HCT116 (cell line): ENCODE measurements at regions not wholly inside any gene's neighbourhood (a gene's known extent, or its start where the extent isn't known, plus 50 kb on each side); places are given as distances from the start of the nearest gene placed in this dataset.
"Not testable (repeated sequence)": the region's sequence is repeated elsewhere in the genome, so short reads cannot be mapped to it uniquely, and the experiment has no call there.

Experiments used
- ATAC-seq: fragments of 200-7000 bp; cut with Tn5 transposase; 2 replicates; pipeline ENCODE4 v1.9.1; 2020; ENCODE audit warnings: mild to moderate bottlenecking, moderate library complexity
- BruUV-seq: library from RNA; stranded (reverse); fragments of 400-500 nt; replicated peaks from 2 replicates; lab custom pipeline; 2021; lab: Mats Ljungman, UMichigan
- CTCF ChIA-PET: fragments of 300-600 bp; sonication (Branson Sonifier 250); formaldehyde crosslinking; loops from one replicate; lab custom pipeline; 2021; ENCODE audit warnings: antibody characterized with exemption; lab: Charles Lee
- POLR2A ChIA-PET: fragments of 300-600, 350-600 bp; sonication (Branson Sonifier 250); formaldehyde crosslinking; loops from one replicate; lab custom pipeline; 2021; ENCODE audit warnings: antibody characterized with exemption; lab: Charles Lee
- RAD21 ChIA-PET, 2 experiments: fragments of 300-600 bp; sonication (Branson Sonifier 250); formaldehyde crosslinking; loops; one replicate each; lab custom pipeline; 2023; ENCODE audit warnings: low total read pairs in 2 of 2; ENCODE audit not compliant: uncharacterized antibody in 2 of 2, unreplicated experiment in 2 of 2, low non-redundant PET in 1 of 2; lab: Charles Lee
- DNase-seq: peaks from one replicate; pipeline ENCODE4 v3.0.0-alpha.2; 2010; ENCODE audit warnings: low read depth, low spot score
- H2AFZ ChIP-seq: fragments of 200-600 bp; shearing (Covaris generic), sonication (generic); 2 replicates; pipeline ENCODE4 v1.6.1; 2017; ENCODE audit warnings: low read depth, mixed run types, mixed read lengths, antibody characterized with exemption, low read length; ENCODE audit not compliant: poor library complexity, severe bottlenecking
- H3K27ac ChIP-seq: 2 replicates; pipeline ENCODE4 v1.5.1; 2012; ENCODE audit warnings: low read depth, low read length
- H3K27me3 ChIP-seq: fragments of 200-600 bp; sonication (generic); 2 replicates; pipeline ENCODE4 v1.6.1; 2016; ENCODE audit warnings: mixed run types, low read length, mixed read lengths; ENCODE audit not compliant: insufficient read depth
- H3K36me3 ChIP-seq, 2 experiments: fragments of 200-500 bp in 1 of 2; fragments of 200-600 bp in 1 of 2; sonication (Bioruptor generic) in 1 of 2; sonication (generic) in 1 of 2; 2 replicates each; pipeline versions ENCODE4 v1.5.1 to v1.6.1; 2014 to 2016; ENCODE audit warnings: low read length in 2 of 2, inconsistent platforms in 1 of 2, mixed read lengths in 1 of 2, mixed run types in 1 of 2; ENCODE audit not compliant: insufficient read depth in 2 of 2, control insufficient read depth in 1 of 2
- H3K4me1 ChIP-seq, 2 experiments: fragments of 200-600 bp in 1 of 2; sonication (generic) in 1 of 2; 2 replicates each; pipeline versions ENCODE4 v1.5.1 to v1.6.1; 2012 to 2017; ENCODE audit warnings: low read length in 2 of 2, inconsistent platforms in 1 of 2, mild to moderate bottlenecking in 1 of 2, mixed read lengths in 1 of 2, mixed run types in 1 of 2, moderate library complexity in 1 of 2; ENCODE audit not compliant: insufficient read depth in 2 of 2, control insufficient read depth in 1 of 2
- H3K4me2 ChIP-seq: fragments of 200-600 bp; sonication (generic); 2 replicates; pipeline ENCODE4 v1.6.1; 2017; ENCODE audit warnings: mixed run types, low read length, mixed read lengths
- H3K4me3 ChIP-seq, 2 experiments: fragments of 200-600 bp in 1 of 2; sonication (generic) in 1 of 2; replicated peaks in 1 of 2; 2 replicates each; pipeline ENCODE4 v1.5.1; 2011 to 2016; ENCODE audit warnings: low read length in 2 of 2, control low read depth in 1 of 2, low read depth in 1 of 2, mild to moderate bottlenecking in 1 of 2, mixed read lengths in 1 of 2, mixed run types in 1 of 2
- H3K79me2 ChIP-seq: fragments of 200-600 bp; sonication (generic); 2 replicates; pipeline ENCODE4 v1.6.1; 2017; ENCODE audit warnings: mild to moderate bottlenecking, mixed run types, low read length, moderate library complexity, mixed read lengths; ENCODE audit not compliant: insufficient read depth
- H3K9ac ChIP-seq: fragments of 200-600 bp; sonication (generic); 2 replicates; pipeline ENCODE4 v1.6.1; 2016; ENCODE audit warnings: low read length, mixed read lengths
- H3K9me2 ChIP-seq: fragments of 200-600 bp; sonication (generic), shearing (Covaris generic); 2 replicates; pipeline ENCODE4 v1.6.1; 2017; ENCODE audit warnings: mixed run types, mild to moderate bottlenecking, moderate library complexity; ENCODE audit not compliant: insufficient read depth
- H3K9me3 ChIP-seq, 2 experiments: fragments of 200-500 bp in 1 of 2; fragments of 200-600 bp in 1 of 2; sonication (Bioruptor generic) in 1 of 2; sonication (generic) in 1 of 2; 2 replicates each; pipeline ENCODE4 v1.6.1; 2014 to 2017; ENCODE audit warnings: low read length in 2 of 2, mixed read lengths in 2 of 2, inconsistent platforms in 1 of 2, low read depth in 1 of 2, mild to moderate bottlenecking in 1 of 2, mixed run types in 1 of 2, moderate library complexity in 1 of 2; ENCODE audit not compliant: control insufficient read depth in 1 of 2, insufficient read depth in 1 of 2
- H4K20me1 ChIP-seq: fragments of 200-600 bp; sonication (generic), shearing (Covaris generic); 2 replicates; pipeline ENCODE4 v1.6.1; 2017; ENCODE audit warnings: mixed run types, mild to moderate bottlenecking, moderate library complexity; ENCODE audit not compliant: insufficient read depth
- CBX3 ChIP-seq: IDR thresholded peaks from 2 replicates; pipeline ENCODE4 v1.6.1; 2012; ENCODE audit warnings: low read depth
- ELF1 ChIP-seq: IDR thresholded peaks from 2 replicates; pipeline ENCODE4 v1.6.1; 2012; ENCODE audit warnings: low read depth, borderline replicate concordance
- EZH2phosphoT487 ChIP-seq: fragments of 200-600 bp; IDR thresholded peaks from 2 replicates; pipeline ENCODE4 v1.6.1; 2018; ENCODE audit warnings: antibody characterized with exemption, borderline replicate concordance
- FOSL1 ChIP-seq: IDR thresholded peaks from 2 replicates; pipeline ENCODE4 v1.6.1; 2012; ENCODE audit warnings: low read depth
- POLR2A ChIP-seq: IDR thresholded peaks from 2 replicates; pipeline ENCODE4 v1.7.0; 2011; ENCODE audit warnings: borderline replicate concordance; ENCODE audit not compliant: insufficient read depth, insufficient read length; ENCODE audit errors: extremely low read depth
- RAD21 ChIP-seq: IDR thresholded peaks from 2 replicates; pipeline ENCODE4 v1.6.1; 2012; ENCODE audit warnings: low read depth, mild to moderate bottlenecking
- SIN3A ChIP-seq: IDR thresholded peaks from 2 replicates; pipeline ENCODE4 v1.6.1; 2012; ENCODE audit warnings: low read depth
- SP1 ChIP-seq: IDR thresholded peaks from 2 replicates; pipeline ENCODE4 v1.6.1; 2012; ENCODE audit warnings: low read depth
- SRF ChIP-seq: IDR thresholded peaks from 2 replicates; pipeline ENCODE4 v1.6.1; 2012; ENCODE audit warnings: low read depth
- YY1 ChIP-seq: IDR thresholded peaks from 2 replicates; pipeline ENCODE4 v1.6.1; 2011; ENCODE audit warnings: low read length, low read depth, moderate library complexity, mild to moderate bottlenecking; ENCODE audit not compliant: insufficient replicate concordance; ENCODE audit errors: extremely low read depth
- ZFX ChIP-seq: fragments of 450-650 bp; IDR thresholded peaks from 2 replicates; pipeline ENCODE4 v1.6.1; 2017
- ZNF274 ChIP-seq: fragments of 200-500 bp; sonication (Bioruptor generic); IDR thresholded peaks from 2 replicates; pipeline ENCODE4 v1.6.1; 2014; ENCODE audit warnings: mild to moderate bottlenecking, low read depth, low read length, inconsistent platforms
- intact Hi-C: fragments of 100-400 bp; cut with micrococcal nuclease; formaldehyde crosslinking; loops from 2 replicates; pipeline ENCODE4 v1.10.0; 2022
- TF ChIP-seq, protein P1 (sequence below): IDR thresholded peaks from 2 replicates; pipeline ENCODE4 v1.6.1; 2011; ENCODE audit warnings: mild to moderate bottlenecking, low read length, moderate library complexity; ENCODE audit not compliant: insufficient replicate concordance; ENCODE audit errors: extremely low read depth
- TF ChIP-seq, protein P2 (sequence below): IDR thresholded peaks from 2 replicates; pipeline ENCODE4 v1.6.1; 2012

DNA sequence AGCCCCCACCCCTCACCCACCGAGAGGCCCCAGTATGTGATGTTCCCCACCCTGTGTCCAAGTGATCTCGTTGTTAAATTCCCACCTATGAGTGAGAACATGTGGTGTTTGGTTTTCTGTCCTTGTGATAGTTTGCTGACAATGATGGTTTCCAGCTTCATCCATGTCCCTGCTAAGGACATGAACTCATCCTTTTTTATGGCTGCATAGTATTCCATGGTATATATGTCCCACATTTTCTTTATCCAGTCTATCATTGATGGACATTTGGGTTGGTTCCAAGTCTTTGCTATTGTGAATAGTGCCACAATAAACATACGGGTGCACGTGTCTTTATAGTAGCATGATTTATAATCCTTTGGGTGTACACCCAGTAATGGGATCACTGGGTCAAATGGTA, 79.2 kb downstream of the PXDC1 start:
- H3K4me2 ChIP-seq, CTCF ChIA-PET, H3K9me2 ChIP-seq, H2AFZ ChIP-seq, ATAC-seq, H3K27me3 ChIP-seq, intact Hi-C loops, H3K27ac ChIP-seq, DNase-seq, RAD21 ChIA-PET, H3K9ac ChIP-seq, H3K4me3 ChIP-seq, H3K36me3 ChIP-seq, POLR2A ChIA-PET, BruUV-seq, H4K20me1 ChIP-seq, H3K79me2 ChIP-seq, H3K9me3 ChIP-seq, H3K4me1 ChIP-seq: not testable (repeated sequence)

DNA sequence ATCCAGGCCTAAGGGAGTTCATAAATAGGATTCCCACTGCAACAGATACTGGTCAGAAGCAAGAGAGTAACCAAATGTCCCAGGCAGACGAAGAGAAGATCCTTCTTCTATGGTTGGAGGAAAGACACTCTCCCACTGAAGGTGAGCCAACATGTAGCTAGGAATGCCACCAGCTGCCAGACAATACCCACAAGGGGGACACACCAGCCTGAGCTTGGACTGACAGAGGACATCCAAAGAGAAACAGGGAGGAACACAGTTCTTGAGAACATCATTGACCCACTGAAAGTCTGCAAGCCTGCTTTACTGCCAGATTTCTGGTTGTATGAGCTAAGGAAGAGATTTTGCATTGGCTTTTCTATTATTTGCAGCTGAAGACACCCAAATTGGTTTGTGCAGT, 80.1 kb downstream of the PXDC1 start:
- POLR2A ChIA-PET: no interaction called here
- Histone ChIP-seq H3K9ac (no peak overlapping the region), H3K27me3 (no peaks in the 10 kb centered on the region), H4K20me1 (no peaks in the 10 kb centered on the region), H3K4me2 (no peak overlapping the region), H3K9me2 (no peaks in the 10 kb centered on the region), H3K36me3 (no peaks in the 10 kb centered on the region), H3K4me3 (no peak overlapping the region), H2AFZ (no peak overlapping the region), H3K9me3 (peaks cover 5 to 8% of the 10 kb centered on the region in 2 experiments; a peak in 1 of 4 replicates), H3K79me2 (no peaks in the 10 kb centered on the region), H3K27ac (no peak overlapping the region), H3K4me1 (no peaks in the 10 kb centered on the region)
- no peak for ATAC-seq
- BruUV-seq: no TSS peak
- CTCF ChIA-PET: no interaction called here
- intact Hi-C loops: no loop called here
- TF ChIP-seq SP1 (no peak), CBX3 (no peak), ZNF274 (no peak)
- RAD21 ChIA-PET: no interaction called here
- DNase-seq: no peak

DNA sequence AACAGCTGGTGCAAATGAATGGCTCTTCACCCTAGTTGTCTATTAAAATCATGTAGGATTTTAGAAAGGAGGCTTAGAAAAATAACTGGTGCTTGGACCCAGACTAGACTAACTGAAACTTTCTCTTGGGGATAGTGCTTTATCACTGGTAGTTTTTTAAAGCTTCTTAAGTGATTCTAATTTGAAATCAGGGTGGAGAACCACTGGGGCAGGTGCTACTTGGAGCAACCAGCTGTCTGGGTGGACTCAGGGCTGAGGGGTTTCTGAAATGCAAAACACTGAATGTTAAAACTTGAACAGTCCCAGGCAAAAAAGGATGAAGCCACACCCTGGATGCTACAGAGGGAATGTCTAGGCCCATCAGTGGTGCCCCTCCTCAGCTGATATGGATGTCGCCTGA, 81.2 kb downstream of the PXDC1 start:
- ChIA-PET RAD21 (no interaction called here), POLR2A (no interaction called here), CTCF (no interaction called here)
- H3K9me2 ChIP-seq: no peaks in the 10 kb centered on the region
- DNase-seq: no peak
- H2AFZ ChIP-seq: no peak overlapping the region
- no peaks in the 10 kb centered on the region for H4K20me1 ChIP-seq
- H3K27ac ChIP-seq: no peak overlapping the region
- peaks cover 5 to 8% of the 10 kb centered on the region in 2 experiments; a peak in 1 of 4 replicates for H3K9me3 ChIP-seq
- no peaks in the 10 kb centered on the region for H3K79me2 ChIP-seq
- no peaks in the 10 kb centered on the region for H3K27me3 ChIP-seq
- intact Hi-C loops: no loop called here
- H3K9ac ChIP-seq: no peak overlapping the region
- no peak for ATAC-seq
- H3K36me3 ChIP-seq: no peaks in the 10 kb centered on the region
- no peaks in the 10 kb centered on the region for H3K4me1 ChIP-seq
- BruUV-seq: no TSS peak
- no peak overlapping the region for H3K4me2 ChIP-seq
- H3K4me3 ChIP-seq: no peak overlapping the region
- no peak for TF ChIP-seq SRF
- TF ChIP-seq, protein P1, sequence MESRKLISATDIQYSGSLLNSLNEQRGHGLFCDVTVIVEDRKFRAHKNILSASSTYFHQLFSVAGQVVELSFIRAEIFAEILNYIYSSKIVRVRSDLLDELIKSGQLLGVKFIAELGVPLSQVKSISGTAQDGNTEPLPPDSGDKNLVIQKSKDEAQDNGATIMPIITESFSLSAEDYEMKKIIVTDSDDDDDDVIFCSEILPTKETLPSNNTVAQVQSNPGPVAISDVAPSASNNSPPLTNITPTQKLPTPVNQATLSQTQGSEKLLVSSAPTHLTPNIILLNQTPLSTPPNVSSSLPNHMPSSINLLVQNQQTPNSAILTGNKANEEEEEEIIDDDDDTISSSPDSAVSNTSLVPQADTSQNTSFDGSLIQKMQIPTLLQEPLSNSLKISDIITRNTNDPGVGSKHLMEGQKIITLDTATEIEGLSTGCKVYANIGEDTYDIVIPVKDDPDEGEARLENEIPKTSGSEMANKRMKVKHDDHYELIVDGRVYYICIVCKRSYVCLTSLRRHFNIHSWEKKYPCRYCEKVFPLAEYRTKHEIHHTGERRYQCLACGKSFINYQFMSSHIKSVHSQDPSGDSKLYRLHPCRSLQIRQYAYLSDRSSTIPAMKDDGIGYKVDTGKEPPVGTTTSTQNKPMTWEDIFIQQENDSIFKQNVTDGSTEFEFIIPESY: no peak
- TF ChIP-seq SP1: no peak
- no peak for TF ChIP-seq FOSL1
- no peak for TF ChIP-seq POLR2A
- no peak for TF ChIP-seq ELF1
- TF ChIP-seq, protein P2, sequence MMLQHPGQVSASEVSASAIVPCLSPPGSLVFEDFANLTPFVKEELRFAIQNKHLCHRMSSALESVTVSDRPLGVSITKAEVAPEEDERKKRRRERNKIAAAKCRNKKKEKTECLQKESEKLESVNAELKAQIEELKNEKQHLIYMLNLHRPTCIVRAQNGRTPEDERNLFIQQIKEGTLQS: no peak
- no peak for TF ChIP-seq YY1
- TF ChIP-seq RAD21: no peak
- no peak for TF ChIP-seq ZFX
- no peak for TF ChIP-seq SIN3A
- TF ChIP-seq ZNF274: no peak
- TF ChIP-seq EZH2phosphoT487: no peak
